MM.1S (cell line): ENCODE measurements at regions not wholly inside any gene's neighbourhood (a gene's known extent, or its start where the extent isn't known, plus 50 kb on each side); places are given as distances from the start of the nearest gene placed in this dataset.

Source experiments
- DNase-seq: peaks from one replicate; pipeline ENCODE4 v3.0.0-alpha.2; 2015
- H2AFZ ChIP-seq: fragments of 300-600 bp; sonication (generic); 2 replicates; pipeline ENCODE4 v1.6.0; 2016; ENCODE audit warnings: antibody characterized with exemption, low read length
- H3F3A ChIP-seq: fragments of 300-600 bp; sonication (generic); 2 replicates; pipeline ENCODE4 v1.6.1; 2016; ENCODE audit warnings: mild to moderate bottlenecking, antibody characterized with exemption, low read length, moderate library complexity, mixed read lengths; ENCODE audit not compliant: insufficient read depth
- H3K27ac ChIP-seq: fragments of 300-600 bp; sonication (generic); 2 replicates; pipeline ENCODE4 v1.5.1; 2016; ENCODE audit warnings: mild to moderate bottlenecking, low read length
- H3K27me3 ChIP-seq: fragments of 300-600 bp; sonication (generic); replicated peaks from 2 replicates; pipeline ENCODE4 v1.6.0; 2016; ENCODE audit warnings: low read length; ENCODE audit not compliant: insufficient read depth
- H3K36me3 ChIP-seq: fragments of 300-600 bp; sonication (generic); replicated peaks from 2 replicates; pipeline ENCODE4 v1.6.1; 2016; ENCODE audit warnings: mild to moderate bottlenecking, low read length, mixed read lengths; ENCODE audit not compliant: insufficient read depth
- H3K4me1 ChIP-seq: fragments of 300-600 bp; sonication (generic); 2 replicates; pipeline ENCODE4 v1.6.1; 2016; ENCODE audit warnings: low read length, mixed read lengths
- H3K4me2 ChIP-seq: fragments of 300-600 bp; sonication (generic); 2 replicates; pipeline ENCODE4 v1.6.0; 2016; ENCODE audit warnings: low read depth, low read length
- H3K4me3 ChIP-seq: fragments of 300-600 bp; sonication (generic); 2 replicates; pipeline ENCODE4 v1.5.1; 2016; ENCODE audit warnings: low read length, mixed read lengths
- H3K79me2 ChIP-seq: fragments of 300-600 bp; sonication (generic); 2 replicates; pipeline ENCODE4 v1.6.1; 2016; ENCODE audit warnings: mixed run types, low read length, mixed read lengths
- H3K9ac ChIP-seq: fragments of 300-600 bp; sonication (generic); 2 replicates; pipeline ENCODE4 v1.6.1; 2016; ENCODE audit warnings: low read length, mixed read lengths
- H3K9me2 ChIP-seq: fragments of 300-600 bp; sonication (generic); replicated peaks from 2 replicates; pipeline ENCODE4 v1.6.1; 2016; ENCODE audit warnings: mild to moderate bottlenecking, low read length, mixed read lengths; ENCODE audit not compliant: insufficient read depth
- H3K9me3 ChIP-seq: fragments of 300-600 bp; sonication (generic); replicated peaks from 2 replicates; pipeline ENCODE4 v1.6.1; 2016; ENCODE audit warnings: mild to moderate bottlenecking, low read length, mixed read lengths; ENCODE audit not compliant: insufficient read depth
- H4K20me1 ChIP-seq: fragments of 300-600 bp; sonication (generic); 2 replicates; pipeline ENCODE4 v1.6.1; 2016; ENCODE audit warnings: mild to moderate bottlenecking, low read length, moderate library complexity, mixed read lengths; ENCODE audit not compliant: insufficient read depth
- CTCF ChIP-seq: fragments of 300-600 bp; sonication (generic); IDR thresholded peaks from 2 replicates; pipeline ENCODE4 v1.5.1; 2016; ENCODE audit warnings: antibody characterized with exemption, low read length, mixed read lengths
- EZH2 ChIP-seq: fragments of 300-600 bp; sonication (generic); optimal IDR thresholded peaks from 2 replicates; pipeline ENCODE3; 2017; ENCODE audit warnings: low read depth, mild to moderate bottlenecking, antibody characterized with exemption, low read length, mixed read lengths
- EZH2phosphoT487 ChIP-seq: fragments of 300-600 bp; sonication (generic); IDR thresholded peaks from 2 replicates; pipeline ENCODE4 v1.6.1; 2018; ENCODE audit warnings: antibody characterized with exemption, low read length

- Histone ChIP-seq H3K36me3 (no peaks in the 10 kb centered on the region), H3K4me1 (peaks cover 11% of the 10 kb centered on the region; the same call in 1 of the 2 replicates), H3K27me3 (no peaks in the 10 kb centered on the region), H4K20me1 (no peaks in the 10 kb centered on the region), H3K4me3 (no peak overlapping the region), H3K9ac (no peak overlapping the region), H3K27ac (no peak overlapping the region), H3F3A (no peaks in the 10 kb centered on the region), H3K79me2 (no peaks in the 10 kb centered on the region), H3K9me3 (no peaks in the 10 kb centered on the region), H3K9me2 (no peaks in the 10 kb centered on the region), H3K4me2 (no peak overlapping the region), H2AFZ (no peak overlapping the region)
- no peak for DNase-seq
- TF ChIP-seq EZH2 (no peak), CTCF (no peak), EZH2phosphoT487 (no peak)
Measured at GRCh38 chr4:81745050-81745449, 273.3 kb upstream of the RASGEF1B start.

GRCh38 chr4:81743731-81744435 lies 272.2 kb upstream of the RASGEF1B start:
- TF ChIP-seq EZH2phosphoT487: no peak
- TF ChIP-seq EZH2: no peak
- no peak for TF ChIP-seq CTCF

GRCh38 chr4:81740487-81740886 lies 268.8 kb upstream of the RASGEF1B start:
- Histone ChIP-seq H3K79me2 (no peaks in the 10 kb centered on the region), H3K4me2 (no peak overlapping the region), H3K9ac (no peak overlapping the region), H3K4me1 (peaks cover under 1% of the 10 kb centered on the region; the same call in 1 of the 2 replicates), H2AFZ (no peak overlapping the region), H3K4me3 (no peak overlapping the region), H3K27me3 (no peaks in the 10 kb centered on the region), H3K27ac (no peak overlapping the region), H3K9me3 (no peaks in the 10 kb centered on the region), H3K9me2 (no peaks in the 10 kb centered on the region), H3F3A (no peaks in the 10 kb centered on the region), H3K36me3 (no peaks in the 10 kb centered on the region), H4K20me1 (no peaks in the 10 kb centered on the region)
- no peak for DNase-seq
- TF ChIP-seq EZH2: no peak
- TF ChIP-seq CTCF: no peak
- TF ChIP-seq EZH2phosphoT487: no peak

More at GRCh38 chr4:81743731-81744435, 272.2 kb upstream of the RASGEF1B start:
- Histone ChIP-seq H3K36me3 (no peaks in the 10 kb centered on the region), H3K9me2 (no peaks in the 10 kb centered on the region), H3K4me2 (no peak overlapping the region), H3F3A (no peaks in the 10 kb centered on the region), H3K27me3 (no peaks in the 10 kb centered on the region), H3K9ac (no peak overlapping the region), H4K20me1 (no peaks in the 10 kb centered on the region), H3K27ac (no peak overlapping the region), H3K4me1 (peaks cover 11% of the 10 kb centered on the region; the same call in 1 of the 2 replicates), H3K9me3 (no peaks in the 10 kb centered on the region), H3K79me2 (no peaks in the 10 kb centered on the region), H3K4me3 (no peak overlapping the region), H2AFZ (no peak overlapping the region)
- DNase-seq: no peak
